ENCODE measurements at regions not wholly inside any gene's neighbourhood (a gene's known extent, or its start where the extent isn't known, plus 50 kb on each side); places are given as distances from the start of the nearest gene placed in this dataset.

DNA sequence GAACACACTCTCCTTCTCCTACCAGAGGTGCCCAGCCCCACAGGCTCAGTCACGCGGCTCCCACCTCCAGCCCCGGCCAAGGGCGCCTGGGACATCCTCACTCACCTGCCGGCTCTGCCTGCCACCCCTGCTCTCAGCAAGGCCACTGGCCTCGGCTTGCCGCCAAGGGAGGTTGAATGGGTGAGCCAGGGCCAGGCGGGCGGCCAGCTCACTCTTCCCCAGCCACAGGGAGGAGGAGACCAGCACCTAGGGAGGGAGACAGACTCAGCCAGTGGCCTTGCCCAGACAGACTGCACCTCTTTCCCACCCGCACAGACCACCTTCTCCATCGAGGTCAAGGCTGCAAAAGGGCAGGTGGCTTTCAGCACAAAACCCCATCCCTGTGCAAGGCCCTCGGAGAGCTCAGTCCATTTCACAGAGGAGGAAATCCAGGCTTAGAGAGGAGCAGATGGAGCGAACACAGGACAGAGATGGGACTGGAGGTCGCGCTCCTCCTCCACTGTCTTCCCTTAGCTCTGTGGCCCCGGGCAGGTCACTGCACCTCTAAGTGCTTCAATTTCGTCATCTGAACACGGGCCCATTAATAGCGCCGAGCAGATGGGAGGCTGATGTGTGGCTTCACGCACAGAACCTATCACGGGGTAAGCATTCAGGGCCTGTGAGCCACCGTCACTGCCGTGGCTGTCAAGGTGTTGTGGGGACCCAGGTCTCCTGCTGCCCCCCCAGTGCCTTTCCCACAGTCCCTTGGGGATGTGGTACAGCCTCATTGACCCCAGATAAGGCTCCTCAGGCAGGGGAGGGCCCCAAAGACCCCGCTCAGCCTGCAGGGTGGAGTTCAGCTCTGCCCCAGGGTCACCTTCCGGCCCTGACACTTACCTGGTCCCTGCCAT is 56.1 kb downstream of the RMI2 start:
- H3K4me3 ChIP-seq (ENCODE audit: low read depth, low read length): no peak overlapping the region
- DNase-seq (ENCODE audit: low read depth): peak; percentile 36
- TF ChIP-seq, protein P1, sequence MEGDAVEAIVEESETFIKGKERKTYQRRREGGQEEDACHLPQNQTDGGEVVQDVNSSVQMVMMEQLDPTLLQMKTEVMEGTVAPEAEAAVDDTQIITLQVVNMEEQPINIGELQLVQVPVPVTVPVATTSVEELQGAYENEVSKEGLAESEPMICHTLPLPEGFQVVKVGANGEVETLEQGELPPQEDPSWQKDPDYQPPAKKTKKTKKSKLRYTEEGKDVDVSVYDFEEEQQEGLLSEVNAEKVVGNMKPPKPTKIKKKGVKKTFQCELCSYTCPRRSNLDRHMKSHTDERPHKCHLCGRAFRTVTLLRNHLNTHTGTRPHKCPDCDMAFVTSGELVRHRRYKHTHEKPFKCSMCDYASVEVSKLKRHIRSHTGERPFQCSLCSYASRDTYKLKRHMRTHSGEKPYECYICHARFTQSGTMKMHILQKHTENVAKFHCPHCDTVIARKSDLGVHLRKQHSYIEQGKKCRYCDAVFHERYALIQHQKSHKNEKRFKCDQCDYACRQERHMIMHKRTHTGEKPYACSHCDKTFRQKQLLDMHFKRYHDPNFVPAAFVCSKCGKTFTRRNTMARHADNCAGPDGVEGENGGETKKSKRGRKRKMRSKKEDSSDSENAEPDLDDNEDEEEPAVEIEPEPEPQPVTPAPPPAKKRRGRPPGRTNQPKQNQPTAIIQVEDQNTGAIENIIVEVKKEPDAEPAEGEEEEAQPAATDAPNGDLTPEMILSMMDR (IDR thresholded peaks at IDR 0.05; ENCODE audit: control insufficient read depth, extremely low read depth, insufficient read depth): no peak

DNA sequence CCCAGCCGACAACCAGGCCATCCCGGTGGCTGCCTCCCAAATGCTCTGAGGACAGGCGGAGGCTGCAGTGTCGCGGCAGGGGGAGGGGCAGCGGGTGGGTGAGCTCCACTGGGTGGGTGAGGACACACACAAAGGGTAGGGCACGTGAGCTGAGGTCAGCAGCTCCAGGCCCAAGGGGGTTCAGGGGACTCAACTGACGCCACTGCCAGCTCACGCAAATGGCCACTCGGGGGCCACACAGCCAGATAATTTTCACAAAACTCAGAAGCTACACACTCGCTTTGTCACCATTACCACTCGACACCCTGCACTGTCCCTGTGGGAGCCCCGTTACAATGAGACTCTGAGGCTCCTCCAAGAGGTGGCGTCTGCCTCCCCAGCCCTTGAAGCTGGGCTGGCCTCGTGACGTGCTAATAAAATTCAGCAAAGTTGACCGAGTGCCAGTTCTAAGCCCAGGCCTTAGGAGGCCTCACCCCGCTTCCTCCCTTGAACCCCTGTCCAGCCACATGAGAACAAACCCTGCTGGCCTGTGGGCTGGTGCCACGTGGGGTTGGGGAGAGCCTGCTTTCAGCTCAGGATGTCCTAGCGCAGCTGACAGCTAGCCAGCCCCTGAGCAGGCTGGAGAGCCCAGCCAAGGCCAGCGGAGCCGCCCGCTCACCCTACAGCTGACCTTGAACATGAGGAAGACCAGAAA is 56.9 kb downstream of the RMI2 start:
- H3K4me3 ChIP-seq (ENCODE audit: low read depth, low read length): no peak overlapping the region
- no peak for DNase-seq (ENCODE audit: low read depth)
- TF ChIP-seq, protein P1 (IDR thresholded peaks at IDR 0.05; ENCODE audit: control insufficient read depth, extremely low read depth, insufficient read depth): no peak

DNA sequence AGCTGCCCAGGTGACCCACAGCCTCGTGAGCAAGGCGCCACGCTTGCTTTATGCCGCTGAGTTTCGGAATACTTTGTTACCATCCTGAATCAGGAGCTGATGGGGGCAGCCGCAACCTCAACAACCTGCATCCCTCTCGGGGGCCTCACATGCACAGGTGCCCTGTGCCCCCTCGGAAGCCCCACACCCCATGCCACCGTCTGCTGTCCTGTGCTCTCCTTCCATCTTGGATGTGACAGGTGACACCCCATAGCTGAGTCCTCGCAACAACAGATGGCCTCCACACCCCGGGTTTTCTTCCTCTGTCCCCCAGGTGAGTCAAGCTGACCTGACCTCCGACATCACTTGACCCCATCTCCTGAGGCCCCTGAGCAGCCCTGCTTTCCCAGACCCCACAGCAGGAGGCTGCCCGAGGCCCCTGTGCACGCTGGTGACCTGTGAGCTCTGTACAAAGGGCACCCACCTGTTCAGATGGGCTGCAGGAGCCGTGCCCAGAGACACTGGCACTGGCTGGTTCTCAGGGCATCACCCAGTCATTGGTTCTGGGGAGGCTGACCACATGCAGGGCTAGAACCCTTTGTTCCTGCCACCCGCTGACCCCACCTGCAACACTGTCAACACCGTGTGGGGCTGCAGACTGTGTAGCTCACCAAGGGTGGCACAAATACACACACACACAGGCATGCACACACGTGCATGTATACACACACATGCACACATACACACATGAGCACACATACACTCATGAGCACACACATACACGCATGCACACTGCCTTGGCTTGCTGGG is 57.7 kb downstream of the RMI2 start:
- TF ChIP-seq, protein P1 (IDR thresholded peaks at IDR 0.05; ENCODE audit: control insufficient read depth, extremely low read depth, insufficient read depth): no peak
- H3K4me3 ChIP-seq (ENCODE audit: low read depth, low read length): no peak overlapping the region
- DNase-seq (ENCODE audit: low read depth): no peak

DNA sequence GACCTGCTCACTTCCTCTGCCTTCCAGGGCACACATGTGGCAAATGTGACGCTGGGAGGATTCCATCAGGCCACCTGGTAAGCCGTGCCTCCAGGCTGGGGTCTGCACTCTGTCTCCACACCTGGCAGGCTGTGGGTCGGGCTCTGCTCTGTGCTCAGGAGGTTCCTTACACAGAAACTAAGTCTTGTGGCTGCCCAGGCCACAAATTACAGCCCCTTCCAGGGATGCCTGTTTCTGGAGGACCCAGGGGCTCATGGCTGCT is 58.2 kb downstream of the RMI2 start:
- DNase-seq (ENCODE audit: low read depth): no peak
- TF ChIP-seq, protein P1 (IDR thresholded peaks at IDR 0.05; ENCODE audit: control insufficient read depth, extremely low read depth, insufficient read depth): no peak
- H3K4me3 ChIP-seq (ENCODE audit: low read depth, low read length): no peak overlapping the region

DNA sequence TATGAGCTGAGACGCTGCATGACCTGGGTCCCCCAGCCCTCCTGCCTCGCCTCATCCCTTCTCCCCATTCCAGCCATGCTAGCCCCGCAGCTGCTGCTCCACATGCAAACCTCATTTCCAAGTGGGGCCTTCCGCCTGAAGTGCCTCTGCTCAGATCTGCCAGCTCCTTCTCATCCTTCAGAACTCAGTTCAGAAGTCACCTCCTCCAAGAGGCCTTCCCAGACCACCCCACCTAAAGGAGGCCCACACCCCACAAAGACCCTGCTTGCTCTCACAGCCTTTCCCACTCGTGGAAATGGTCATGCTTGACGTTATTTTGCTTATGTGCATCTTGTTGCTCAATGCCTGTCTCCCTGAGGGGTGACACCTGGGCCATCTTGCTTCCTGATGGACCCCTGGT is 58.7 kb downstream of the RMI2 start:
- DNase-seq (ENCODE audit: low read depth): no peak
- H3K4me3 ChIP-seq (ENCODE audit: low read depth, low read length): no peak overlapping the region
- TF ChIP-seq, protein P1 (IDR thresholded peaks at IDR 0.05; ENCODE audit: control insufficient read depth, extremely low read depth, insufficient read depth): no peak

DNA sequence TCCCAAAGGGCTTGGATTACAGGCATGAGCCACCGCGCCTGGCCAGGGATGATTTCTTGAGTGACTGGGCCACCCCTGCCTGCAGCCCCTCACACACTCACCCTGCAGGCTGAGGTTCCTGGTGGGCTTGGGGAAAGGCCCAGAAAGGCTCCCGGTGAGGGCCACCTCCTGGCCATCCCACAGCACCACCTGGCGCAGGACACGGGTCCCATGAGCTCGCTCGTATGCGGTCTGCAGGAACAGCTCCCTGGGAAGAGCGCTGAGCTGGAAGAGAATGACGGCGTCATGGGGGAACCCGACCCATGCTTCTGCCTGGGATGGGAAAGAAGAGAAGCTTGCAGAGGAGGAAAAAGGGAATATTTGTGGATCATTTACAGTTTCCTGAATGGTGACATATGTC is 59.3 kb downstream of the RMI2 start:
- no peak for DNase-seq (ENCODE audit: low read depth)
- TF ChIP-seq, protein P1 (IDR thresholded peaks at IDR 0.05; ENCODE audit: control insufficient read depth, extremely low read depth, insufficient read depth): no peak

More for the DNA sequence above, 59.3 kb downstream of the RMI2 start:
- H3K4me3 ChIP-seq (ENCODE audit: low read depth, low read length): no peak overlapping the region
